Inflammatory macrophage treated with lipopolysaccharide for 1 hour (primary cell): ENCODE measurements at regions not wholly inside any gene's neighbourhood (a gene's known extent, or its start where the extent isn't known, plus 50 kb on each side); places are given as distances from the start of the nearest gene placed in this dataset.

Experiments used
- DNase-seq, 2 donors: peaks; one replicate each; pipeline ENCODE4 v3.0.0-alpha.2; 2020 to 2022

GRCh38 chr1:208298593-208299269, 54.5 kb upstream of the PLXNA2 start:
- DNase-seq = no peak

DNA sequence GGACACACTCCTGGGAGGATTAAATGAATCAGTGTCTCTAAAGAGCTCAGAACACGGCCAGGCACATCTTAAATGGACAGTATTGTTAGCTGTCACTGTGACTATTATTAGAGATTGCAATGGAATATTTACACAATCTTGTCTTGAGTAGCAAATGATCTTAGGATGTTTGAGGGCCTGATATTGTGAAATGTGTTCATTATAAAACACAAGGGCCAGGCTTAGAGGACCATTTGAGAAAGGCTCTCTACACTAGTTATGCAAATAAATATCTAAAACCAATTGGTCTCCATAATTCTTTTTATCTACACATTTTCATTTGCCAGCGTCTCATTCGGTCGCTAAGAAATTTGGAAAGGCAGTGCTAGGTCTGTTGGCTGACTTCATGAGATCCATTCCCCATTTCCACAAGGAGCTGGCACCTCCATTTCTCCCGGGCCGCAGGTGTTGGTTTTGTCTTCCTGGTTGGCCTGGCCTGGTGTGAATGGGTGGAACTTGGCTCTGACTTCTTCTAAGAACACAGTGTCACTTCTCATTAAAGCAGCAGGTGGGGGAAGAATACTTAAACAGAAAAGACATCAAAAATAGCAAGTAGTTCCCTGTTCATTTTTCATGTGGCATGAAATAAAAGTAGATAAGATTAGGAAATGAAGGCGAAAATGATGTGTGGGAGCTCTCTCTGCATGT, 56.0 kb upstream of the PLXNA2 start:
- no peak for DNase-seq

DNA sequence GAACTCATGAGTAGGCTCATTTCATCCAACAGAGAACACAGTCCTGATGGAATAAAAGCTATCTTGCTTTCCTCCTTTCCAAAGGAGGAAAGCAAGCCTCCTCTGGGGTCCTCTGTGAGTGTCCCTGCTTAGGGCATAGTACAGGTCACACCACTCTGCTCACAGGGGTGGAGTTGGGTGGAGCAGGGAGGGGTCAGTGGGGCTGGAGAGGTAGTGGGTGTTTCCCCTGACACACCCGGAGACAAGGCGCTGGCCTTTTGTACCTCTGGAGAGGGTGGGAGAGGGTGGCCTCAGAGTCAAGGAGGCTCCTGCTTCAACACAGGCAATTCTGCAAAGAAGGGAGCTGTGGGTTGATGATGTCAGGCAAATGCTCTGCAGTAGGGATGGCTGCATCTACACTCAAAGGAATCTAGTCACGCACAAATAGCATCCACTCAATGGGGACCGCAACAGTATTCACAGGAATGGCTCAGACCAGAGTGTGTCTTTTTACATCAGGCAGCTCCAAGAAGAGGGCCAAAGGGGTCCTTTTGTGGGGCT, 58.6 kb upstream of the PLXNA2 start:
- DNase-seq = no peak

DNA sequence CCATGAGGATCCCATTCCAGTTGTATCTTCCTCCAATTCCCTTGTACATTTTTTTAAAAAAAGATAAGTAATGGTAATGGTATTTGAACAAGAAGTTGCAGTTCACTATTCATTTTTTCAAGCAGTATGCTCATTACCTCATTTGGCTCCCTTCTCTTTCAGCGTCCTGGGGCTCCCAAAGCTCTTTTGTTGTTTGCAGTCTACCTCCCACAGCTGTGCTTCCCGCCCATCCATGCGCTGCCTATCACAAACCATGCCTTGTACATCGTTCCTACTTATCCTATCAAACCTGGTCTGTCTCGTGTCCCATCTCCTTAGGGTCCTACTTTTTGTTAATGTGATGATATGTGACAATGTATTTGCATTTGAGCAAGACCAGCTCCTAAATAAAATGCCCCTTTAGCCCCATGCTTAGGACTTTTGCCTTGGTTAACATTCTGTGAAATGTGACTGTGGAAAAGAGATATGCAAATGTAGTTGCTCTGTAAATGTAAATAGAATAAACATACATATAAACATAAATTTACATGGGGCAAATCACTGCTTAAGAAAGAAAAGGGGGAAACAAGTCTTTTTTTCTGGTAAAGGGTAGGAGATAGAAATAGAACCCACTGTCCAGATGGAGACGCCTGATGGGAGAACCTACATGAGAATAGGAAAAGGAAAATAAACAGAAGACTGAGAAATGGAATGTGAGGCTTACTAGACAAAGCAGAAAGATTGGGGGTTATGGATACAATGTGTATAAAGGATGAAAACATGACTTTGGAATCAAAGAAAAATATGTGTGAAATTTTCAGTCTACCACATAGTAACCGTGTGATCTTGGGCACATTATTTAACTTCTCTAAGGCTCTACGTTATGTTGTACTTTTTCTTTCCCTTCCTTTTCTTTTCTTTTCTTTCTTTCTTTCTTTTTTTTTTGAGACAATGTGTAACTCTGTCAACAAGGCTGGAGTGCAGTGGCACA, 59.8 kb upstream of the PLXNA2 start:
- no peak for DNase-seq

DNA sequence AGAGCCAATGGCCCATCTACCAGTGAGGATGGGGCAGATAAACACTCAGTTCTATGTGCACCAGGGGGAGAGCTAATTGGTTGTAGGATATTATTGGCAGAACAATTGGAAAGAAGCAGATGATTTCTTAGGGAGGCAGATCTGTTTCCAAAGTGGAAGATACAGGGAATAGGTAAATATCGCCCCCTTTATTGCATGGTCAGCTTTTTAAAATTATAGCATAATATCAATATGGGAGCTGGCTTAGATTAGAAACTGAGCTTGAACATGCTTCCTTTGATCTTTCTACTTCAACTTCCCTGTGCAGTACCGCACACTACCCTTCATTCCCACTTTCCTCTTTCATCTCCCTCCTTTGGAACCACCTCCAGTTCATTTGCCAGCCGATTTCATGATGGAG, 64.0 kb upstream of the PLXNA2 start:
- no peak for DNase-seq

GRCh38 chr1:208309771-208310170, 65.6 kb upstream of the PLXNA2 start:
- DNase-seq = no peak

DNA sequence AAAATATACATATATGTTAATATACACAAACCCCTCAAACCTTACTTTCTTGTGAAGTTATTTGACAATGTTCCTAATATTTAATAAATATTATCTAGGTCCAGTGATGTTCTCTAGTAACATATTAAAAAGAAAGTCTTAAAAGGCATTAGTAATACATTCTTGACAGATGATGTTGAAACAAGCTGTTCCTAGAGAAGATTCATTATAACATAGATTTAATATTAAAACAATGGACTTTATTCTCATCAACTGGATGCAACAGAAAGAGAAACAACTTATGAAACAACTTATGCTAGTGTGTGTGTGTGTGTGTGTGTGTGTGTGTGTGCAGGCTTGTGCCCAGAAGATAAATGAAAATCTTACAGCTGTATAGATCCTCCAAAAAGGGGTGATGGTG, 68.5 kb upstream of the PLXNA2 start:
- DNase-seq = no peak

DNA sequence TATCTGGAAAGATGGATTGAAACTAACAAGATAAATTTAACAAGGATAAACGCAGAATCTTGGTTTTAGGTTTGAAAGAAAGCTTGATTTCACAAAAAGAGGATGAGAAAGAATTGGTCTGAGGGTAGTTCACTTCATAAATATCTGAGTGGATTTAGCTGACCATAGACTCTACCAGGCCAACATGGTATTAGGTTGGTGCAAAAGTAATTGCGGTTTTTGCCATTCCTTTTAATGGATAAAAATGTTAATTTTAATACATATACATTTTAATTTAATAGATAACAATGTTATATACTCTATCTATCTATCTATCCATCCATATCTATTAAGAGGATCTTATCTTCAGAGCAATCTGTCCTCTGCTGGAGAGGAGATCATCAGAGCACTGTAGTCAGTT, 70.2 kb upstream of the PLXNA2 start:
- no peak for DNase-seq

- DNase-seq = no peak
Measured at GRCh38 chr1:208318150-208318734, 74.1 kb upstream of the PLXNA2 start.

DNA sequence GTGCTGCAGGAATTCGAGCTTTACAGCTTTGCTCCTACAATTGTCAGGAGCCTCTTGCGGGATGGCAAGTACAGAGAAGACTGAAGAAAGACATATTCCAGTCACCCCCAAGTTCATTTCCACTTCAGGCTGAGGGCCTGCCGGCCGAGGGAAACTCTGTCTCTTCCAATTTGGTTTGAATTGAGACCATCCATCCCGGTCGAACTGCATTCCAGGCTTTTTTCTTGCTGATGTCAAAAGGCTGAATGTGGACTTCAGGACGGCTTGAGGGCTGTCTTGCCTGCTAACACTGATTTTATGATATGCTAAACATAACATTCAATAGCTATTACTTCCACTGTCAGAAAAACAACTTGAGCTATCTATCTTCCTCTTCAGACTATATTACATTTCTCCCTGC, 79.8 kb upstream of the PLXNA2 start:
- DNase-seq = no peak

- no peak for DNase-seq
Measured at GRCh38 chr1:208326033-208326432, 81.8 kb upstream of the PLXNA2 start.

DNA sequence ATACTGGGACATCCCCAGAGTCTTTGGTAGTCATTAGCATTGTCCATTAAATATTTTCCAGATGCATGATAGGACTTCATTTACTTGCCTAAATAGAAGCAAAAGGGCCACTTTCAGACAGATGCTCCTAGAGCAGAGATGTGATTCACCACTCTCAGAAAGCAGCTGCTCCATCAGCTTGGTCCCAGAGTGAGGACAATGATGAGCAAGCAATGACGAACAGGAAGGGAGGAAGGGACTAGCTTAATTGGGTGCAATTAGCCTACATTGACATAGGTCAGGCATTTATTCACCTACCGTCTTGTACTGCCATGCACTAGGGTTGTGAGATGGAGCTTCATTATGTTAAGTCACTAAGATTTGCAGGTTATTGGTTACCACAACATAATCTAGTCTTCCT, 85.1 kb upstream of the PLXNA2 start:
- no peak for DNase-seq

- DNase-seq = no peak
Measured at GRCh38 chr1:208332036-208332773, 88.0 kb upstream of the PLXNA2 start.

DNA sequence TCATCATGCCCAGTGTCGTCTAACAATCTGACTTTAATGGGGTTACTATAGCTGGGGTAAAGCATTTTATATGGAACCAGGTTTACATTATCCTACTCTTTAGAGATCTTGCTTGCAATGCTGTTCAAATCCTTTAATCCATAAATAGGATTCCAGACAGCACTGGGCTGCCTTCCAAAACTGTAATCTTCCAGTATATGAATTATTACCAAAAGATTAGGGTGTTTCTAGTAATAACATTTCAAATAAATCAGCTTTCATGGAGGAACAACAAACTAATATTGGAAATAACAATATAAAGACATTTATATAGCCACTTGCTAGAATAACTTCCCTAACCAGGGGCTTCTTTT, 88.6 kb upstream of the PLXNA2 start:
- no peak for DNase-seq

GRCh38 chr1:208333676-208334075, 89.5 kb upstream of the PLXNA2 start:
- DNase-seq = no peak

- DNase-seq = no peak
Measured at GRCh38 chr1:208335371-208336136, 91.4 kb upstream of the PLXNA2 start.

DNA sequence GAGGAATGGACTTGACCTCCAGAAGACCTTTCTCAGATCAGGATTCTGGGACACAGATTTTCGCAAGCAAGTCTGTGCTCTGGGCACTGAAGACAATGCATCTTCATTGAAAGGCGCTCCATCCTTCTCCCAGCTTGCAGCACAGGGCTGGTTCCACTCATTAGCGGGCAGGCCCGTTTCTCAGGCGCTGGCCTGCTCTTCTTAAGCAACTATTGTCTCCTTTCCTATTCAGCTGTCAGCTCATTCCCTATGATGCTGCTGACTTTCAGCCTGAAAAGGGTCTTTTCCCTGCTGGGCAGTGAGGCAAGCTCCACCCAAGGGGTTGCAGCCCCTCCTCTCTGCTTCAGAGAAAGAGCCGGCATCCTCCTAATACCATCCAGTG, 91.9 kb upstream of the PLXNA2 start:
- DNase-seq = no peak

DNA sequence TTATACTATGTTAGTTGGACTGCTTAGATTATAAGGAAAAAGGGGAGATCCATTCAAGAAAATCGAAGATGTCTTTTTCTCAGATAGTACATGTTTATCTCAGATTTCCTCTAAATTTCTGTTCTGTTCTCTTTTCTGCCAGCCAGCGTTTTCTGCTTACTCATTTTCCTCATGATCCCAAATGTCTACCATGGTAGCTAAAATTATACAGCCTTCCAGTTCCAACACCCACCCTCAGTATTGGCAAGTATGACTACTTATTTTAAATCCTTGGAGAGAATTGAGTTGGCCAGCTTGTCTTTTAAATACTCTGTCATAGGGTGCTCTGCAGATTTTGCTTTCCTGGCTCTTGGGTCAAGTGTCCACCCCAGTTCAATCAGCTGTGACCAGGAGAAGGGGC, 95.7 kb upstream of the PLXNA2 start:
- no peak for DNase-seq

DNA sequence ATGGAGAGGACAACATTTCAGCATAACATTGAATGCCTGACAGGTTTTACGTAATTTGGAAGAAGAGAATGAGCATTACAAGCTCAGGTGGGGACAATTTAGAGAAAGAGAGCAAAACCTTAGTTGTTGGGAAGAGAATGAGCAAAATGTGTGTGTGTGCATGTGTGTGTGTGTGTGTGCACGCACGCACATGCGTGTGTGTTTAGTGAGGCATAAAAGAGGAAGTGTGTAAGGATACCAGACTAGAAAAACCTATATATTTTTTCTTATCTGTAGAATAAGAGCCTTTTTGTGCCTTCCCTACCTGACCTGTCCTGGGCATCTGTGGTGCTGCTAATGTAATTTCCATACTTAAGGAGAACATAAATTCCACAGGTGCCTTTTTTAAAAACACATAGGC, 99.0 kb upstream of the PLXNA2 start:
- no peak for DNase-seq

DNA sequence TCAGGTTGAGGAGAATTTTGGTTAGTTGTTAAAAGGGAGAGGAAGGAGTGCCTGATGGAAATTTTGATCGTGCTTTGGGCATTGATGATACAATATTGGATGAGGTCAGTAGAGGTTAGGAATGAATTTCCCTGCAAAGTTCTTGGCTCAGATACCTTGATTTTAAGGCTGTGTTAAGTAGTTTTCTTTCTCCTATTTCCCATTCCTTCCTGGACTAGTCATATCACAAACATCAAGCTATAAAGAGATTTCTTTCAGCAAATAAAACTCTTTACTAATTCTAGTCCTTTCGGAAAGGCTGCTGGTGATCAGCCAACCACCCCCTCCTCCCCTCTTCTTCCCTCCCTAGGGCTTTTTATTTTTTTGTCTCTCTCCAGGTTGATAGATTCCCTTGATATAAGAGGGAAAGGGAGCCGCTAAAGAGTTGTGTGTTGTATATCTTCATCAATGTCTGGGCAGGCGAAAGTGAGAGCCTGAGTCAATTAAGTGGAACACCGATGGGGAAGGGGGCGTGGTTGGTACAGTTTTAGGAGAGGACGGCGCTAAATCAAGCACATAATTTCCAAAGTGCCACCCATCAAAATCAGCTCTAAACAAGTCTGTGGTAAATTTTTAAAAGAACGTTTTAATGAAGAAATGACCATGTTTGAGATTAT, 100.1 kb upstream of the PLXNA2 start:
- no peak for DNase-seq

GRCh38 chr1:208347191-208347590, 103.0 kb upstream of the PLXNA2 start:
- no peak for DNase-seq
